Transverse colon (tissue), 4 donors: ENCODE measurements at regions not wholly inside any gene's neighbourhood (a gene's known extent, or its start where the extent isn't known, plus 50 kb on each side); places are given as distances from the start of the nearest gene placed in this dataset.

Experiments
- DNase-seq: peaks from one replicate; pipeline ENCODE4 v3.0.0-alpha.2; 2019
- H3K27ac ChIP-seq, 4 donors: fragments of 200-600 bp; sonication (generic); 2 replicates each; pipeline ENCODE4 v1.5.1; 2016 to 2018; ENCODE audit warnings: inconsistent platforms in 4 of 4
- H3K27me3 ChIP-seq: fragments of 200-600 bp; sonication (generic); 2 replicates; pipeline ENCODE4 v1.5.1; 2017; ENCODE audit warnings: inconsistent platforms
- H3K36me3 ChIP-seq, 4 donors: fragments of 200-600 bp; sonication (generic); 2 replicates each; pipeline ENCODE4 v1.5.1; 2017 to 2019; ENCODE audit warnings: inconsistent platforms in 4 of 4
- H3K4me1 ChIP-seq, 4 donors: fragments of 200-600 bp; sonication (generic); 2 replicates each; pipeline ENCODE4 v1.5.1; 2017 to 2020; ENCODE audit warnings: inconsistent platforms in 4 of 4
- H3K4me3 ChIP-seq, 4 donors: fragments of 200-600 bp; sonication (generic); 1 replicate in 1 of 4; 2 replicates in 3 of 4; pipeline versions ENCODE4 v1.5.1 to v1.6.1; 2017 to 2019; ENCODE audit warnings: inconsistent platforms in 4 of 4
- H3K9me3 ChIP-seq, 2 donors: fragments of 200-600 bp; sonication (generic); 2 replicates each; pipeline ENCODE4 v1.5.1; 2017 to 2019; ENCODE audit warnings: inconsistent platforms in 2 of 2
- CTCF ChIP-seq, 5 experiments: fragments of 200-600 bp in 3 of 5; fragments of 450-650 bp in 2 of 5; sonication (generic) in 3 of 5; IDR thresholded peaks; 1 replicate in 2 of 5; 2 replicates in 3 of 5; pipeline ENCODE4 v1.5.1; 2016 to 2017; ENCODE audit warnings: antibody characterized with exemption in 5 of 5, inconsistent platforms in 3 of 5, mild to moderate bottlenecking in 2 of 5, moderate library complexity in 1 of 5
- EP300 ChIP-seq: sonication (generic); formaldehyde crosslinking; IDR thresholded peaks from one replicate; pipeline ENCODE4 v1.6.1; 2017; ENCODE audit warnings: antibody characterized with exemption, low read depth
- POLR2A ChIP-seq: fragments of 450-650 bp; IDR thresholded peaks from one replicate; pipeline ENCODE4 v1.6.1; 2016; ENCODE audit warnings: antibody characterized with exemption, mild to moderate bottlenecking, moderate library complexity
- POLR2AphosphoS5 ChIP-seq, 3 donors: sonication (generic); formaldehyde crosslinking; IDR thresholded peaks; one replicate each; pipeline ENCODE4 v1.6.1; 2016; ENCODE audit warnings: antibody characterized with exemption in 3 of 3
- WGBS, 2 donors: methylation state at CpG; one replicate each; pipeline ENCODE4 v1.1.5; 2018; ENCODE audit warnings: low coverage in 1 of 2; 5-methylcytosine and 5-hydroxymethylcytosine counted together
- in situ Hi-C, 4 donors: fragments of 200-750 bp; cut with MboI; loops; one replicate each; pipeline versions ENCODE4 v1.15.0 to v1.15.1; 2017; ENCODE audit warnings: low sequenced_read_pairs in 3 of 4, low pct_ligation_motif_present in 1 of 4, low pct_unique_long_range_greater_than_20kb in 1 of 4
- intact Hi-C: fragments of 100-400 bp; cut with DNase I; formaldehyde crosslinking; loops from one replicate; pipeline ENCODE4 v1.15.1; 2023; ENCODE audit warnings: low total_unique reads

DNA sequence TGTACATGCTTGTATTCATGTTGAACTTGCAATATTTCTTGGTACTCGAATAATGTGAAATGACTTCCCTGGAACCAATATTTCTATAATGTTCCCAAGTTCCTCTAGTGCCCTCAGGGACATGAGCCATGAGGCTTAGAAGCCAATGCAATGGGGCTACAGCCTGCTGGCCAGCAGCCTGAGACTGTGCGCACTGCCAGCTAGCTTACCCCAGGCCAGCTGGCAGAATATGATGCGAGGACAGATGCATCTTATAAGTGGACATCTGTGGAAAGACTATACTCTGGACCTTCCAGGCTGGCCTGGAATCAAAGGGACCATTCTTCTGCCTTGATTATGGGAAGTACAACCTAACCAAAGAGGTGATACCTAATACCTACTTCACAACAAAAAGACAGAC, 1862.0 kb upstream of the ACO1 start:
- H3K9me3 ChIP-seq: no peaks in the 10 kb centered on the region
- 33 to 68% methylated on average over 3 of the region's 3 CpGs for WGBS, 2 donors
- no peak for TF ChIP-seq CTCF (IDR thresholded peaks at IDR 0.05)
- TF ChIP-seq POLR2A: no peak
- TF ChIP-seq EP300: no peak
- TF ChIP-seq POLR2AphosphoS5 (IDR thresholded peaks at IDR 0.05): no peak
- no peaks in the 10 kb centered on the region for H3K36me3 ChIP-seq
- H3K4me3 ChIP-seq: no peak overlapping the region
- in situ Hi-C loops: no loop called here
- no peaks in the 10 kb centered on the region for H3K4me1 ChIP-seq
- intact Hi-C loops: no loop called here
- H3K27me3 ChIP-seq: no peaks in the 10 kb centered on the region
- DNase-seq: no peak
- H3K27ac ChIP-seq: no peak overlapping the region

DNA sequence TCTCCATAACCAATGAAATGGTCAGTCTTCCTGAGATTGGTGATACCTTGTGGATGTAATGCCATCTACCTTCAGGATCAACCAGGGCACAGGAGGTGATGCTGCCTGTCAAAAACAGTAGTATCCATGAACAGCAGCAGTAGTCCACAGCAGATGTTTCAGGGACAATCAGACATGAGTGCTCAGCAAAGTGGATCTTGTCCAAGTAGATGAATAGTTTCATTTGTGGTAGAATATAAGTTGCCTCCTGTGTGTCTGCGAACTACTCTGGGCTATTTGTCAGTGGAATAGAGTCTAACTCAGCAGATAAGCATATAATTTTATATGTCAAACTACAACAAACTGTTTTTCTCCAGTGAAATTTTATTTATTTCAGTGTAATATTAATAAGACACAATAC, 1860.1 kb upstream of the ACO1 start:
- no peak overlapping the region for H3K4me3 ChIP-seq
- H3K4me1 ChIP-seq: no peaks in the 10 kb centered on the region
- intact Hi-C loops: no loop called here
- DNase-seq: no peak
- H3K36me3 ChIP-seq: no peaks in the 10 kb centered on the region
- TF ChIP-seq POLR2AphosphoS5 (IDR thresholded peaks at IDR 0.05) (no peak), EP300 (no peak), CTCF (IDR thresholded peaks at IDR 0.05) (no peak), POLR2A (no peak)
- no peaks in the 10 kb centered on the region for H3K9me3 ChIP-seq
- WGBS, 2 donors: 61 to 100% methylated on average over 1 of the region's 1 CpG
- no peaks in the 10 kb centered on the region for H3K27me3 ChIP-seq
- in situ Hi-C loops: no loop called here
- H3K27ac ChIP-seq: no peak overlapping the region

DNA sequence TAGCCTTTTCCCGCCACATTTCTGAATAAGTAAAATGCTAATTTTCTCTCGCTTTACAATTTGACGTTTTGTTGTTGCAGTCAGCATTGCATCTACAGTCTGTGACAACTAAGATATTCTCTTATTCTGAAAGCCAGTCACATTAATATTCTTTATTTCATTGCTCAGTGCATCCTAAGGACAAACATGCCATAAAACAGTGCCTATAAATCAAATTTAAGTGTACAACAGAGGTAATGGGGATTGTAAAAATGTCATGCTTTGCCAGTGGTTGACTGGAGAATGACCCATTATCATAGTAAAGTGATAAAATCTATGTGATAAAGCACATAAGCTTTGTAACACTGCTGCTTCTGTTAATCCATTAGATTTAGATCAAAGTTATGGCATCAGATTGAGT, 1850.0 kb upstream of the ACO1 start:
- Histone ChIP-seq H3K27ac (no peak overlapping the region), H3K27me3 (no peaks in the 10 kb centered on the region), H3K36me3 (no peaks in the 10 kb centered on the region), H3K9me3 (no peaks in the 10 kb centered on the region), H3K4me3 (no peak overlapping the region), H3K4me1 (no peaks in the 10 kb centered on the region)
- 81 to 89% methylated on average over 3 of the region's 3 CpGs for WGBS, 2 donors
- no peak for DNase-seq
- intact Hi-C loops: no loop called here
- in situ Hi-C loops: no loop called here
- no peak for TF ChIP-seq CTCF (IDR thresholded peaks at IDR 0.05)
- no peak for TF ChIP-seq POLR2A
- no peak for TF ChIP-seq EP300
- no peak for TF ChIP-seq POLR2AphosphoS5 (IDR thresholded peaks at IDR 0.05)

GRCh38 chr9:30534896-30535295, 1849.5 kb upstream of the ACO1 start:
- no peaks in the 10 kb centered on the region for H3K36me3 ChIP-seq
- no peaks in the 10 kb centered on the region for H3K27me3 ChIP-seq
- H3K27ac ChIP-seq: no peak overlapping the region
- intact Hi-C loops (no loop called here), in situ Hi-C loops (no loop called here)
- no peak for DNase-seq
- no peaks in the 10 kb centered on the region for H3K4me1 ChIP-seq
- 60 to 66% methylated on average over 2 of the region's 2 CpGs for WGBS, 2 donors
- H3K4me3 ChIP-seq: no peak overlapping the region
- no peaks in the 10 kb centered on the region for H3K9me3 ChIP-seq
- TF ChIP-seq POLR2A: no peak
- no peak for TF ChIP-seq CTCF (IDR thresholded peaks at IDR 0.05)
- TF ChIP-seq EP300: no peak
- no peak for TF ChIP-seq POLR2AphosphoS5 (IDR thresholded peaks at IDR 0.05)
